ENCODE measurements at regions not wholly inside any gene's neighbourhood (a gene's known extent, or its start where the extent isn't known, plus 50 kb on each side); places are given as distances from the start of the nearest gene placed in this dataset.
"Not testable (repeated sequence)": the region's sequence is repeated elsewhere in the genome, so short reads cannot be mapped to it uniquely, and the experiment has no call there.

DNA sequence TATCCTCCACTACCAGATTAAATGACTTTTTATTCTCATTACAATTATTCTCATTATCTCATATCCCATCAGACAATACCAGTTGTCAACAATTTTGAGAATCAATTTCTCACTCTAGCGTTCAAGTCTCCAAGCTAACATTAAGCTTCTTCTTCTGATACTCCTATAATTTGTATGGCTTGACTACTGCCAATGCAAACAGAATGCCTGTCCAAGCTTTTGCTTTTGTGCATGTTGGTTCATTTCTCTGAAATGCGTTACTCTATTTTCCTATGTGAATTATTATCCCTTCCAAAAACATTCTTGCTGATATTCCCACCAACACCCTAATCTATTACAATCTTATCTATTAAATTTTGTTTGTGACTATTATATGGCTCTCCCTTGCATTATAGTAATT lies 1602.3 kb downstream of the C4orf33 start:
- no peak for DNase-seq

DNA sequence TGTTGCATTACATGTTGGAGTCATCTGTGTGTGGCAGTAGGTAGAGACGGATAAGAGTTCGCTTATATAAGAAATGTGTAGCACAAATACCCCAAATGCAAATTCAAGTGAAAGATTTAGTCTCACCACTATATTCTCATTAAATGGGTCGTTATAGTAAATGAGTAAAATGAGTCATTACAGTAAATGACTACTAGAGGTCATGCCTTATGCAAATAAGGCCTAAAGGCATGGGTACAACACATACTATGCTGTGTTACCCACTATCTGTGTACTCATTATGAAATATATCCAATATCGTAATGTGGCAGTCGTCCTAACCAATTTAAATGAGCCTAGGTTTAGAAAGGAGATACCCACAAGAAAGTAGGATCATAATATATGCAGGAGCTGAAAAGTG lies 1603.1 kb downstream of the C4orf33 start:
- no peak for DNase-seq

DNA sequence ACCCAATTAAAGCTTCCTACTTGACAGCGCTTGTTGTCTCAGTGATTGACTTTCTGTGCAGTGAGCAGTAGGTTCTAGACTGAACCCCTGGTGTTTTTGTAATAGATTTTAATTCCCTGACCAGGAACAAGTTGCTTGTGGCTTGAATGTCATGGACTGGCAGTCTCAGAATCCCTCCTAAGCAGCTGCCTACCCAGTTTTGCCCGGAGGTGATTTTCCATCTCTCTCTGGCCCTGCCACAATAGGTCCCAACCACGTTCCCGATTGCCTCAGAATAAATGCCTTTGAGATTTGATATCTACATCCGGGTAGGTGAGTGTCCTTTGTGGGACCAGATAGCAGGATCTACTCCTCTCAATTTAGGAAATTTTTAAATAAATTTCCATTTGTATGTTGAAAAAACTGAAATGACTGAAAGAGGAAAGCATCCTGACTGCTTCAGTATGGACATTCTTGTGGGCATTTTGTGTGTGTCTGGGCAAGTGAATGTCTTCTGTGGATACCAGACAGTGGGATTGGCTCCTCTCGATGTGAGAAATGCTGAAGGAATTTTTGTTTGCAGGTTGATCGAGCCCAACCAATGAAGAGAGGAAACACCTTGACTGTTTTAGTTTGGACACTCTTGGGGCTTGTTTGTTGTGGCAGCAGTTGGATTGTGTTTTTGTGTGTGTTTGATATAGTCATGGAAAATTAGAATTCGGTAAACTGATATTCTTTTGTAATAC lies 1607.4 kb downstream of the C4orf33 start:
- DNase-seq = no peak

DNA sequence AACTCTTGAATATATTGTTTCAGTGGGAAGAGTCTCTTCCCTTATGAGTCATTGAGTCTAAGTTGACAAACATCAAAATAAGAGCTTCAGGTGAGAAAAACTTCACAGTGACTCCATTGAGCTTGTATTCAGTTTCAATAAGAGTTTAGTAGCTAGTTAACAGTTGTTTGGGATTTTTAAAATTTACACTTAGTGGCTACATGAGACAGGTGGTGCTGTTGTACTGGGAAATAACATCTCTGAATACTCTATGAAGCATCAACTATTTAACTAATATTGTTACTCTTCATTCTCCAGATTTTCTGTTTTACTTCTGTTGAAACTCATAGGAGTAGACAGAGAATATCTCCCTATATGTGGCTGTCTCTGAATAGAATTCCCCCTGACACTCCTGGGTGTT lies 1609.1 kb downstream of the C4orf33 start:
- no peak for DNase-seq

DNA sequence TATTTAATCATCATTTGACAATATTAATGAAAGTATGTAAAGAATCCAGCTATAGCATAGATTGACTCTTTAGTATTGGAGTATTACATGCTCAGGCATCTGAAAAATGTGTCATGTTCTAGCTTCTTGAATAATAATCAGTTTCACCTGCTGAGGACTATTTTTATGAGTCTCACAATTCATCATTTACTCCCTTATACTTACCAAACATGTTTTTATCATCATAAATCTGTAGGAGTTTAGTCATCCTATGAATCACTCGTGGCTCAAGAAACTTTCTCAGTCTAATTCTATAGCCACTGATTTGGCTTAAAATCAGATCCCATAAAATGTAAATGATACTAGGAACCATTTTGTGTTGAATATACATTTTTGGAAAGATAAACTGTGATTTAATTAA lies 1616.1 kb downstream of the C4orf33 start:
- no peak for DNase-seq

DNA sequence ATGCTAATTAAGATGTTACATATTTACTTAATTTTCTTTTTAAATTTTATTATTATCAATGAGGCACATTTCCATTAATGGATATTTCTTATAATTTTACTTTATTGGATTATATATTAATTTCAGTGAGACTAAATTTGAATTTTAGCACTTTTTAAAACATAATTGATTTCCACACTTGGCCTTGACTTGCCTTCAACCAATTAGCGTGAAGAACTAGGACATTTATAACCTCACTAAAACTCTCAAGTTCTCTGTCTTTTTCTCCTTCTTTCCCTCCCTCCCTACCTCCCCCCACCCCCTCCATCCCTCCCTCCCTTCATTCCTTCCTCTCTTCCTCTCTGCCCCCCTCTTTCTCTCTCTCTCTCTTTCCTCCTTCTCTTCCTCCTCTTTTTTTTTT lies 1618.1 kb downstream of the C4orf33 start:
- no peak for DNase-seq

DNA sequence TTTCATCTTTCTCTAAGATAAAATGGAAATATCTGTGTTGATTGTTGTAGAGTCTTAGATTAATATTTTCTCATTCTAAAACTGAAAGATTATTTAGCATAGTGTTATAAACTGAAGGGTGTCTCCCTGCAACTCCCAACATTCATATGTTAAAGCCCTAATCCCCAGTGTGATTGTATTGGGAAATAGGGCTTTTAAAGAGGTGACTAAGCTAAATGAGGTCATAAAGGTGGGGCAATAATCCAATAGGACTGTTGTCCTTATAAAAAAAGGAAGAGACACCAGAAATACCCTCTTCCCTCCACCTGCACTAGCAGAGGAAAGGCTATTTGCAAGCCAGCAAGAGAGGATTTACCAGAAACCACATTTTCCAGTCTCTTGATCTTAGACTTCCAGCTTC lies 1626.4 kb downstream of the C4orf33 start:
- DNase-seq = no peak

DNA sequence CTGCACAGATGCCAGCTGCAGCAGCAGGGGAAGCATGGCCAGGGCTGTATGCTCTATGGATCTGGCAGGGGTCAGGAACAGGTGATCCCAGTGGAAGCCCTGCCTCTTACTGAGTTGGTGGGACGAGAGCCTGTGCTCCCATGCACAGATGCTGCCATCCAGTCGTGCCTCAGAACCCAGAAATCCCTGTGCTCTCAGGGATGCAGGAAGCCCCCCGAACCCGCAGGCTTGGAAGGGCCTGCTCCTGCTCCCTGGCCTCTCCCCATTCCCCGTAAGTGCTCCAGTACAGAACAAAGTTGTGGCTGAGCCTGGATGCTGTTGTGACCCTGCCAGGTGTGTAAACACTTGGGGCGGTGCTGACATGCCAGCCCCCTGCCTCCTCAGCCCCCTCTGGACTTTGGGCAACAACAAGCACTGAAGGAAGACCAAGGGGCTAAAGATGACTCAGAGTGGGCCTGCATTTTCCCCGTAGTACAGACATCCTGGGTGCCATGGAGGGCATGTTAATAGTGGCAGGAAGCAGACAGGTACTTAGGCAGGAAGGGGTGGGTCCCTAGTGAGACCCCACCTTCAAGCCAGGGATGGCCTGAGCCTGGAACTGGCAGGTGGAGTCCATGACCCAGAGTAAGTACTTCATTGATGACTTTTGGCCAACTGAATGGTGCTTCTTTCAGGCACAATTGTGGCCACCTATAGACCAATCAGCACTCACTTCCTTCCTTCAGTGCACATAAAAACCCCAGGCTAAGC lies 1640.7 kb downstream of the C4orf33 start:
- no peak for DNase-seq

DNA sequence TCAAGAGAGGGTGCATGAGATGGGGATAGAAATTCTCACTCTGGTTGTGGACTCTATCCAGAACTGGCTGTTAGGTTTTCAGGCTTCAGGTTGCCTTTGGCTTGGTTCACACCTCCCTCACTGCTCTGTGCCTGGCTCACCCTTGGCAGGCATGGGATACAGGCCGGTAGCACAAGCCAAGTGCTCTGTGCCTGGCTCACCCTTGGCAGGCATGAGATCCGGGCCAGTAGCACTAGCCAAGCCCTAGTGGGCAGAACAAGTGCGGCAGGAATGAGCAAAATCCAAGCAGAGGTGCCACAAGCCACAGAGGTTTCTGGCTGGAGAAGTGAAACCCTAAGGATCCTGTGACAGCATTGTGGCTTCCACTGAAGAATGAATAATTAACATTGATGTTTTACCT lies 1642.3 kb downstream of the C4orf33 start:
- DNase-seq = no peak

DNA sequence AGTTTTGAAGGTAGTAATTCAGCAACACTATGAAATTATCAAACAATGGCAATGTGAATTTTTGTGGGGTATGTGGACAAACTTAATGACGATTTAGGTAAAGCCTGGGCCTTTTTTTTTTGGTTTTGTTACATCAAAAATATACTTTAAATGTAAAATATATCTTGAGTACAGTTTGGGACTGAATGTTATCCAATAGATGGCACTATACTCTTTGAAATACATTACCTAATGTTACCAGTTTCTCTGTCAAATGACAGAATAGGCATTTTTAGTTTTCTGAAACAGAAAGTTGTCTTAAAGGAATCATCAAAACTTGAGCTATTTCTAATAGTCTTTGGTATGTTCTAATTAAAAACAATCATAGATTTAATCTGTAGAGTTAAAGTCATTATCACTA lies 1651.9 kb downstream of the C4orf33 start:
- no peak for DNase-seq

DNA sequence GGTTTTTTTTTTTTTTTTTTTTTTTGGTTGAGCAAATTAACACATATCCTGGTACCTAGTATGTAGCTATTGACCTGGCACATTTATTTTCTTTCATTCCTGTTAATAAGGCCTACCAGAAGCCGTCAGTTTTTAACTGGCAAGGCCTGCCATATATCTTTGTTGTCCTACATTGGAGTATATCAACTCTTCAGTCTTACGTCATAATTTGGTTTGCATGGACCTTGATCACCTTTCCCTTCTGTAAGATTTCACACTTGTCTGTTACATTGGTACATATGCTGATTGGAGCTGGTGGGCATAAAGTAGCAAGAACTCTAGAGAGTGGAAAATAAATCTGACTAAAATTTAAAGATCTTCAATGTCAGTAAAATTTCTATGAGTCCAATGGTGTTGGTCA lies 1658.0 kb downstream of the C4orf33 start:
- no peak for DNase-seq

DNA sequence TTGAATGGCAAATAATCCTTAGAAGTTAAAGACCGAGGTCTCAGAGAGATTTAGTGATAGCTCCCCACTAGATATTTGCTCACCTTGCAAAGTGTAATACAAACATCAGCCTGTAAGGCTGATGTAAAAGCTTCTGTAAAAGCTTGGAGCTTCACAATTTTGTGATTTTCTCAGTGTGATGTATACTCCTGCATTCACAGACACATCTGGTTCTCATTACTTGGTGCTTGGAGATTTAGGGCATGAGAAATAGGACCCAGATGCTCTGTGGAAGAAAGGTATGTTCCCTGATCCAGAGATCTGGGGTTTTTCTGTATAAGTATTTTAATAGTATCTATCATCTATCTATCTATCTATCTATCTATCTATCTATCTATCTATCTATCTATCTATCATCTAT lies 1664.3 kb downstream of the C4orf33 start:
- DNase-seq = no peak

DNA sequence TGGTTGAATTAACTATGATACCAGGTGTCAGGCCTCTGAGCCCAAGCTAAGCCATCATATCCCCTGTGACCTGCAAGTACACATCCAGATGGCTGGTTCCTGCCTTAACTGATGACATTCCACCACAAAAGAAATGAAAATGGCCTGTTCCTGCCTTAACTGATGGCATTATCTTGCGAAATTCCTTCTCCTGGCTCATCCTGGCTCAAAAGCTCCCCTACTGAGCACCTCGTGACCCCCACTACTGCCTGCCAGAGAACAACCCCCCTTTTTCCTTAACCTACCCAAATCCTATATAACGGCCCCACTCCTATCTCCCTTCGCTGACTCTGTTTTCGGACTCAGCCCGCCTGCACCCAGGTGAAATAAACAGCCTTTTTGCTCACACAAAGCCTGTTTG lies 1671.4 kb downstream of the C4orf33 start:
- not testable (repeated sequence) for DNase-seq

DNA sequence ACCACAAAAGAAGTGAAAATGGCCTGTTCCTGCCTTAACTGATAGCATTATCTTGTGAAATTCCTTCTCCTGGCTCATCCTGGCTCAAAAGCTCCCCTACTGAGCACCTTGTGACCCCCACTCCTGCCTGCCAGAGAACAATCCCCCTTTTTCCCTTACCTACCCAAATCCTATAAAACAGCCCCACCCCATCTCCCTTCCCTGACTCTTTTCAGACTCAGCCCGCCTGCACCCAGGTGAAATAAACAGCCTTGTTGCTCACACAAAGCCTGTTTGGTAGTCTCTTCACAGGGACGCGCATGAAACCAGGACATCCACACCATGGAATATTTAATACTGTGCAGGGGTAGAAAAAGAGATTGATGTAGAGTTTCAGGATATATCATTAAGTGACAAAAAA lies 1677.0 kb downstream of the C4orf33 start:
- DNase-seq = not testable (repeated sequence)

DNA sequence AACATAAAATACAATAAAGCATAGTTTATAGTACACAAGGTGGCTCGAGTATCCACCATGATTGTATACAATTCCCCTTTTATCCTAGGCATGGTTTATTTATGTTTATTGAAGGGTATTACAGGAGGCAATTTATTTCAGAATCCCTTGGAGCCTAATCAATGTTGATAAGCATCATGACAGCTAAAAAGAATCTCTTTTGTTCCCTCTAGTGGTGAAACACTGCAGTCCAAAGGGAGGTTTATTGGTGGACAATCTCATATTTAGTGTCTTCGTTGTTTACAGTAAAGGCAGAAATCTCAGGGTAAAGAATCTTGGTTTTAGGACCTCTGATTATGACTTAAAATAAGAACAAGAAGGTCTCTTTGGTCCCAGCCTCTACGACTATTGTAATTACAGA lies 1712.5 kb downstream of the C4orf33 start:
- no peak for DNase-seq

DNA sequence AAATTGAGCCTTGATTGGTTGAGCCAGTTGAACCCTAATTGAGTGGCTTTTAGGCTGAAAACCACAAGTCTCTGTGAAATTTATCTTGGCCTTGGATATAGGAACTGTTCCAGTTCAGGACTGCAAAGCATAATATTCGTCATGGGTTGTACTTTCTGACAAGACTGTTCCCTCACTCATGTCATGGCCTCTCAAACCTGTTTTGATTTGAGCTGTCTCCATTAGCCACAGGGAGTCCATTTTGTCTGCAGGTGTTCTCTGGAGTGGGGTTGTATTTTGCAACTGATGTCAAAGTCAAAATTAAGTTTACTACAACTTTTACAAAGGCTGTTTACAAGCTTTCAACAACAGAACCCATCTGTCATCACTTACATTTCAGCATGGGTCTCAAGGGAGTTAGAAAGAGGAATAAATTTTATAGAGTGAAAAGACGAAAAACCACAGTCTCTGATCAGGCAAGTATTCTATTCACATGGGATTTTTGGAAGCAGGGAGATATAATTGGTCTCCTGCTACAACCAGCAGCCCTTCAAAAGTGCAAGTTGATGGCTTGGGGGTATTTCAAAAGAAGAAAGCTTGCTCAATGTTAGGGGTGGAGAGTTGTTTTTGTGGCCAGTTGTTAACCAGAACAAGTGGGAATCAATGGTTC lies 1716.3 kb downstream of the C4orf33 start:
- no peak for DNase-seq

DNA sequence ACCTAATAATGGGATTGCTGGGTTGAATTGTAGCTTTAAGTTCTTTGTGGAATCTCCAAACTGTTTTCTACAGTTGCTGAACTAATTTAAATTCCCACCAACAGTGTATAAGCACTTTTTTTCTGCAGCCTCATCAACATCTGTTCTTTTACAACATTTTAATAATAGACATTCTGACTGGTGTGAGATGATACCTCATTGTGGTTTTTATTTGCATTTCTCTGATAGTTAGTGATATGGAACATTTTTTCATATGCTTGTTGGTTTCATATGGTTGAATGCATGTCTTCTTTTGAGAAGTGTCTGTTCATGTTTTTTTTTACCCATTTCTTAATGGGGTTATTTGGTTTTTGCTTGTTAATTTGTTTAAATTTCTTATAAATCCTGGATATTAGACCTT lies 1718.9 kb downstream of the C4orf33 start:
- DNase-seq = no peak

DNA sequence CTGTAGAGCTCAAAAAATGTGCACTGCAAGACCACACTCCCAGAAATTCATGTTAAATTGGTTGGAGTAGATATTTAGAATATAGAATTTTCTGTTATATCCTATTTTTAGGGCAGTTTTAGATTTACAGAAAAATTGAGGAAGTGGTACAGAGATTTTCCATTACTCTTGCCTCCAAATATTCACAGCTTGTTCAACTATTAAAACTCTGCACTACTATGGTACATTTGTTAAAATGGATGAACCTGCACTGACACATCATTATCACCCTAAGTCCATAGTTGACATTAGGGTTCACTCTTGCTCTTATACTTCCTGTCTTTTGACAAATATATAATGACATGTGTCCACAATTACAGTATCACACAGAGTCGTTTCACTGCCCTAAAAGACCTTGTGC lies 1724.5 kb downstream of the C4orf33 start:
- DNase-seq = no peak

DNA sequence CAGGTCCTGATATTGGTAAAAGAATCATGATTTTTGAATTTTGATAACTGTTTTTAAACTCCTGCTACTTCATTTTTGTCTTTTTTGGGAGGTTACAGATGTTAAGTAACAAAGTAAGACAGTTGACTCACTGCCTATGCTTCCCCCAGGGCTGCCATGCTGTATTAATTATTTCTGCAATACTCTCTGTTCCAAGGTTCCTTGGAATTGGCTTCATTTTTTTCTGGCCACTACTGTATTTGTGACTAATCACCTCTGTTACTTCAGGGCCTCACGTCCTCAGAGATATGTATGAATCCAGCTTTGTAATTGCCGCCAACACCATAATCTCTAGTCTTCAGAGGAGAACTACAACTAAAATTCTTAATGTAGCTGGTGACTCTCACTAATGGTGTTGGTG lies 1729.3 kb downstream of the C4orf33 start:
- DNase-seq = no peak

DNA sequence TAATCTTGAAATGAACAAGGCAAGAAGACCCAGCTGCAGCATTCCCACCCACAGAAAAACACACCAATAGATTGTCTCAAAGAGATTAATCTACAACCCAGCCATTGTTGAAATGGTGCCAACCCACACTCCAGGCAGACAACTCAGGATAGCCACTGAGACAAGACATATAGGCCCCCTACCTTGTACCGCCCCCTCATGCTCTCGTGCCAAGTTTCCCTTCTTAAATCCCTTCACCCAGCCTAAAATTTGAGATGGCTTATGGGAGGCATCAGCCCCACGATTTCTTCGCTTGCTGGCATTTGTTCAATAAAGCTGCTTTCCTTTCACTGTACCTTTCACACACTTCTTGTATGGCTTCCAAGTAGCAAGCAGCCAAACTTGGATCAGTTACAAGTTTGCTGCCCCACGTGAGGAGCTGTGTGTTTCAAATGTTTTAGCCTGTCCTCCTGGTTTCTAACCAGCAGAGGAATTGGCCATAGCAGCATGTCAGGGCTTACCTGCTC lies 1754.1 kb downstream of the C4orf33 start:
- no peak for DNase-seq

DNA sequence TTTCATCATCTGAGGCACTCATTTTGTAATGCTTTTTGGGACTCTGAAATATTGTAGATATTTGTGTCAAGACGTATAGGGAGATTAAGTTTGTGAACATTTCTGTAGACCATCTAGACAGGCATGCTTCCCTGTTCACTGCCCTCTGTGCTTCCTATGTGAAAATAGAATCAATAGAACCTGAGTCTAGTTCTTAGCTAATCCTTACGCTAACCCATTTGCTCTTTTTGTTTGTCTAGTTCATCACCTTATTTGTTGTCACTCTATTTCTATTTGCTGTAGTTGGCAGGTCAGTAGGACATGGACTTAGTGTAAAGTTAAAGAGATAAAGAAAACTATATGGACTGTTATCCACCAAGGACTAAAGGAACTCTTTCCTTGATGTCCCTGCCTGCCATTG lies 1755.2 kb downstream of the C4orf33 start:
- DNase-seq = no peak

DNA sequence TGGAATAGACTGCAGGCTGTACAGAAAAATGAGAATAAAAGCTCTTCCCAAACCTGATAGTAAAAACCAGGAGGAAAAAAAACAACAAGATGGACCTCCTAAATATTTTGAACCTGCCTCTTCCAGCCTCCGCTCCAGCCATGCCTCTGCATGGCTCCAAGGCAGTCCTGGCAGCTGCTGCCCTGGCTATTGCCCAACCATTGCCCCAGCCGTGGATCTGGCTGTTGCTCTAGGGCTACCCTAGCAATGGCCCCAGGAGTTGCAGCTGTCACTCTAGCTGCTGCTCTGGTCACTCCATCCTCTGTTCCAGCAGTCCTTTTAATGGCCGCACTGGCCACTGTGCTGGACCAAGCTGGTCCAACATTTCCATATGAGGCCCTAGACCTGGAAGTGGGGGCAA lies 1756.0 kb downstream of the C4orf33 start:
- no peak for DNase-seq

DNA sequence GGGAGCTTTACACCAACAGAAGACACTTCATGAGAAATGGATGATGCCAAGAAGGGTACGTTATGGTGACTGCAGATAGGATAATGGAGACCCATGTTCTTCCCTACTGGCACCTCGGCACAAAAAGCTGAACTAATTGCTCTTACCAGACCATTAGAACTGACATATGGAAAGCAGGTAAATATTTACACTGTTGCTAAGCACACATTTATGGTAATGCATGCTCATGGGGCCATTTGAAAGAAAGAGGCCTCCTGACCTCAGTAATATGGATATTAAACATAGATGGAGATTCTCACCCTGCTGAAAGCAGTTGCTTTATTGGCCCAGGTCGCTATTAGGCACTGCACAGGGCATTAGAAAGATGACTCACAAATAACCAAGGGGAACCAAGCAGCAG lies 1759.6 kb downstream of the C4orf33 start:
- no peak for DNase-seq

DNA sequence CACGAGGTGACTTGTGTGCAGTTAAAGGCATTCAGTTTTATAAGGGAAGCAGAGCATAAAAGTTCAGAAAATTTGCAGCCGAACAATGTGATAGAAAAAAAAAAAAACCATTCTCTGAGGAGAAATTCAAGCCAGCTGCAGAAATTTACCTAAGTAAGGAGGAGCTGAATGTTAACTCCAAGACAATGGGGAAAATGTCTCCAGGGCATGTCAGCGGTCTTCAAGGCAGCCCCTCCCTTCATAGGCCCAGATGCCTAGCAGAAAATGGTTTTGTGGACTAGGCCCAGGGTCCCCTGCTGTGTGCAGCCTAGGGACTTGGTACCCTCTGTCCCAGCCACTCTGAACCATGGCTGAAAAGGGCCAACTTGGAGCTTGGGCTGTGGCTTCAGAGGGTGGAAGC lies 1764.0 kb downstream of the C4orf33 start:
- DNase-seq = no peak
